SK-N-MC (cell line): ENCODE measurements at regions not wholly inside any gene's neighbourhood (a gene's known extent, or its start where the extent isn't known, plus 50 kb on each side); places are given as distances from the start of the nearest gene placed in this dataset.

Source experiments
- EZH2 ChIP-seq: fragments of 200-600 bp; sonication (generic); IDR thresholded peaks from one replicate; pipeline ENCODE4 v1.6.1; 2017; ENCODE audit warnings: antibody characterized with exemption
- POLR2AphosphoS5 ChIP-seq: IDR thresholded peaks from 2 replicates; pipeline ENCODE4 v1.6.1; 2012; ENCODE audit warnings: mild to moderate bottlenecking, low read depth, low read length, borderline replicate concordance

- TF ChIP-seq POLR2AphosphoS5 (no peak), EZH2 (no peak)
Measured at GRCh38 chr4:148883891-148884290, 441.7 kb upstream of the NR3C2 start.
